NCI-H146 treated with DMSO at 0.1 percent for 48 hours (cell line): ENCODE measurements at regions not wholly inside any gene's neighbourhood (a gene's known extent, or its start where the extent isn't known, plus 50 kb on each side); places are given as distances from the start of the nearest gene placed in this dataset.
"Not testable (repeated sequence)": the region's sequence is repeated elsewhere in the genome, so short reads cannot be mapped to it uniquely, and the experiment has no call there.

Experiments
- DNase-seq: peaks from one replicate; lab custom pipeline; 2025; ENCODE audit not compliant: unreplicated experiment; lab: John Stamatoyannopoulos, UW

- DNase-seq = no peak
Observed at GRCh38 chr7:149334930-149335329, 72.9 kb downstream of the ZNF783 start.

GRCh38 chr7:149348758-149349369 is 86.9 kb downstream of the ZNF783 start:
- no peak for DNase-seq

- DNase-seq = no peak
Observed at GRCh38 chr7:149353739-149354504, 91.9 kb downstream of the ZNF783 start.

- not testable (repeated sequence) for DNase-seq
Observed at GRCh38 chr7:149355035-149355389, 93.0 kb downstream of the ZNF783 start.

GRCh38 chr7:149355390-149356048 is 93.5 kb downstream of the ZNF783 start:
- DNase-seq = peak; percentile 21

- DNase-seq = no peak
Observed at GRCh38 chr7:149362696-149363095, 98.2 kb downstream of the ZNF777 start.

- no peak for DNase-seq
Observed at GRCh38 chr7:149367418-149368180, 93.3 kb downstream of the ZNF777 start.

GRCh38 chr7:149369497-149369896 is 91.4 kb downstream of the ZNF777 start:
- no peak for DNase-seq

GRCh38 chr7:149370790-149371189 is 90.1 kb downstream of the ZNF777 start:
- no peak for DNase-seq

- no peak for DNase-seq
Observed at GRCh38 chr7:149373089-149373488, 87.8 kb downstream of the ZNF777 start.

- DNase-seq = no peak
Observed at GRCh38 chr7:149375234-149376008, 85.4 kb downstream of the ZNF777 start.

- no peak for DNase-seq
Observed at GRCh38 chr7:149377386-149377785, 83.5 kb downstream of the ZNF777 start.

- DNase-seq = no peak
Observed at GRCh38 chr7:149379625-149380024, 81.2 kb downstream of the ZNF777 start.

- DNase-seq = peak; percentile 5
Observed at GRCh38 chr7:149381245-149381644, 79.6 kb downstream of the ZNF777 start.
